GM10847 (cell line): ENCODE measurements at regions not wholly inside any gene's neighbourhood (a gene's known extent, or its start where the extent isn't known, plus 50 kb on each side); places are given as distances from the start of the nearest gene placed in this dataset.

Source experiments
- POLR2A ChIP-seq: IDR thresholded peaks from 2 replicates; pipeline ENCODE4 v1.6.1; 2011; ENCODE audit not compliant: insufficient read length; ENCODE audit errors: extremely low read depth

- TF ChIP-seq POLR2A: no peak
Measured at GRCh38 chr2:59463426-59463825, 1090.0 kb downstream of the BCL11A start.

- TF ChIP-seq POLR2A: no peak
Measured at GRCh38 chr2:59462422-59463197, 1090.8 kb downstream of the BCL11A start.

GRCh38 chr2:59461127-59461526 lies 1092.3 kb downstream of the BCL11A start:
- TF ChIP-seq POLR2A: no peak

- no peak for TF ChIP-seq POLR2A
Measured at GRCh38 chr2:59458800-59459199, 1094.7 kb downstream of the BCL11A start.

GRCh38 chr2:59456285-59456684 lies 1097.2 kb downstream of the BCL11A start:
- TF ChIP-seq POLR2A: no peak

GRCh38 chr2:59449274-59449673 lies 1104.2 kb downstream of the BCL11A start:
- no peak for TF ChIP-seq POLR2A

- TF ChIP-seq POLR2A: no peak
Measured at GRCh38 chr2:59440491-59440890, 1113.0 kb downstream of the BCL11A start.

- TF ChIP-seq POLR2A: no peak
Measured at GRCh38 chr2:59435635-59436034, 1117.8 kb downstream of the BCL11A start.

GRCh38 chr2:59428940-59429339 lies 1124.5 kb downstream of the BCL11A start:
- no peak for TF ChIP-seq POLR2A

- no peak for TF ChIP-seq POLR2A
Measured at GRCh38 chr2:59427980-59428379, 1125.5 kb downstream of the BCL11A start.

GRCh38 chr2:59425247-59425646 lies 1128.2 kb downstream of the BCL11A start:
- no peak for TF ChIP-seq POLR2A

- no peak for TF ChIP-seq POLR2A
Measured at GRCh38 chr2:59413751-59414570, 1139.5 kb downstream of the BCL11A start.

GRCh38 chr2:59399126-59399525 lies 1154.3 kb downstream of the BCL11A start:
- TF ChIP-seq POLR2A: no peak

- no peak for TF ChIP-seq POLR2A
Measured at GRCh38 chr2:59398081-59398480, 1155.4 kb downstream of the BCL11A start.

GRCh38 chr2:59395119-59395518 lies 1154.0 kb upstream of the FANCL start:
- no peak for TF ChIP-seq POLR2A

- no peak for TF ChIP-seq POLR2A
Measured at GRCh38 chr2:59391896-59392295, 1150.8 kb upstream of the FANCL start.

- no peak for TF ChIP-seq POLR2A
Measured at GRCh38 chr2:59390581-59390980, 1149.5 kb upstream of the FANCL start.

- TF ChIP-seq POLR2A: no peak
Measured at GRCh38 chr2:59389240-59389639, 1148.1 kb upstream of the FANCL start.
